Inflammatory macrophage (primary cell): ENCODE measurements at regions not wholly inside any gene's neighbourhood (a gene's known extent, or its start where the extent isn't known, plus 50 kb on each side); places are given as distances from the start of the nearest gene placed in this dataset.
"Not testable (repeated sequence)": the region's sequence is repeated elsewhere in the genome, so short reads cannot be mapped to it uniquely, and the experiment has no call there.

Experiments used
- DNase-seq, 2 donors: peaks; one replicate each; pipeline ENCODE4 v3.0.0-alpha.2; 2020 to 2022

GRCh38 chr3:152720951-152721718 is 113.8 kb upstream of the P2RY1 start:
- no peak for DNase-seq

- DNase-seq: no peak
These were observed 110.7 kb upstream of the P2RY1 start for GRCh38 chr3:152724270-152724669.

GRCh38 chr3:152728231-152728980 is 106.5 kb upstream of the P2RY1 start:
- no peak for DNase-seq

GRCh38 chr3:152729906-152730305 is 105.0 kb upstream of the P2RY1 start:
- DNase-seq: peak in 1 of 2 donors; percentile 3

GRCh38 chr3:152731511-152731910 is 103.4 kb upstream of the P2RY1 start:
- DNase-seq: no peak

GRCh38 chr3:152733584-152734119 is 101.3 kb upstream of the P2RY1 start:
- DNase-seq: no peak

GRCh38 chr3:152737021-152737908 is 97.7 kb upstream of the P2RY1 start:
- DNase-seq: peak in 1 of 2 donors; percentile 15

GRCh38 chr3:152738656-152739055 is 96.3 kb upstream of the P2RY1 start:
- DNase-seq: no peak

GRCh38 chr3:152742368-152743347 is 92.3 kb upstream of the P2RY1 start:
- DNase-seq: peak; percentile 16 to 35

GRCh38 chr3:152745646-152746045 is 89.3 kb upstream of the P2RY1 start:
- no peak for DNase-seq

GRCh38 chr3:152754303-152754702 is 80.6 kb upstream of the P2RY1 start:
- no peak for DNase-seq

GRCh38 chr3:152756807-152757206 is 78.1 kb upstream of the P2RY1 start:
- no peak for DNase-seq

GRCh38 chr3:152760024-152760563 is 74.8 kb upstream of the P2RY1 start:
- no peak for DNase-seq

- no peak for DNase-seq
These were observed 74.3 kb upstream of the P2RY1 start for GRCh38 chr3:152760591-152760990.

GRCh38 chr3:152768478-152768877 is 66.5 kb upstream of the P2RY1 start:
- no peak for DNase-seq

- DNase-seq: peak; percentile 32 to 90
These were observed 65.4 kb upstream of the P2RY1 start for GRCh38 chr3:152769523-152769922.

- DNase-seq: no peak
These were observed 64.6 kb upstream of the P2RY1 start for GRCh38 chr3:152770296-152770695.

GRCh38 chr3:152771120-152771519 is 63.8 kb upstream of the P2RY1 start:
- no peak for DNase-seq

GRCh38 chr3:152772674-152773225 is 62.2 kb upstream of the P2RY1 start:
- DNase-seq: no peak

GRCh38 chr3:152773633-152774032 is 61.3 kb upstream of the P2RY1 start:
- DNase-seq: no peak

GRCh38 chr3:152774230-152774629 is 60.7 kb upstream of the P2RY1 start:
- not testable (repeated sequence) for DNase-seq
